Activated T-cell treated with anti-CD3 and anti-CD28 coated beads, Interleukin-2, amount 50 U/mL, for 4 hours (primary cell): ENCODE measurements at regions not wholly inside any gene's neighbourhood (a gene's known extent, or its start where the extent isn't known, plus 50 kb on each side); places are given as distances from the start of the nearest gene placed in this dataset.

Source experiments
- ATAC-seq, 2 donors: fragments of 200-7000 bp; cut with Tn5 transposase; one replicate each; pipeline ENCODE4 v1.10.0; 2021
- DNase-seq: peaks from one replicate; pipeline ENCODE4 v3.0.0-alpha.2; 2020
- H3K27me3 Mint-ChIP-seq: one replicate; pipeline ENCODE4 v1.8.0; 2021; ENCODE audit warnings: low read depth, mixed read lengths
- H3K36me3 Mint-ChIP-seq: one replicate; pipeline ENCODE4 v1.8.0; 2022; ENCODE audit warnings: mixed read lengths; ENCODE audit not compliant: insufficient read depth
- H3K4me1 Mint-ChIP-seq: one replicate; pipeline ENCODE4 v1.8.0; 2021; ENCODE audit warnings: low read depth, mixed read lengths
- H3K4me3 Mint-ChIP-seq: one replicate; pipeline ENCODE4 v1.8.0; 2021; ENCODE audit warnings: mild to moderate bottlenecking, moderate library complexity, mixed read lengths
- H3K9me3 Mint-ChIP-seq: one replicate; pipeline ENCODE4 v1.8.0; 2021; ENCODE audit warnings: mixed read lengths

- H3K9me3 Mint-ChIP-seq = no peaks in the 10 kb centered on the region
- no peaks in the 10 kb centered on the region for H3K36me3 Mint-ChIP-seq
- peaks cover 2% of the 10 kb centered on the region for H3K27me3 Mint-ChIP-seq
- DNase-seq (no peak), ATAC-seq (no peak)
- no peaks in the 10 kb centered on the region for H3K4me1 Mint-ChIP-seq
- no peak overlapping the region for H3K4me3 Mint-ChIP-seq
These were observed 119.5 kb upstream of the LIMCH1 start for GRCh38 chr4:41418444-41418843.

DNA sequence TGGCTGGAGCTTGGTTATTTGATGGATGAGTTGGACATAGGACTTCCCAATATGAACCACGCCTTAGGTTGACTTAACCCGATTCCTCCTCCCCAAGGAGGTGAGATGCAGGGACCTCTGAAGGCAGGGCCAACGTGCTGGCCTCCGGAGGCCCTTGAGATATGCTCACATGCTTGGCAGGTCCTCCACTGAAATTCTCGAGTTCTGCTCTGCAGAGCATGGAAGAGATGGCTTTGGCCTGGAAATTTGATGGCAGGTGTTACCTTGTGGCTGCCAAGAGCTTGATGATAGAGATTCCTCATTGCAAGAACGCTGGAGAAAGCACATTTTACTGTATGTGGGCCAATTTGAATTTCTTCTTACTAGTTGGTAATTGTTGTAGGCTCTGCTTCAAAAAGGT lies 117.4 kb upstream of the LIMCH1 start:
- no peak overlapping the region for H3K4me3 Mint-ChIP-seq
- H3K9me3 Mint-ChIP-seq = peaks cover under 1% of the 10 kb centered on the region
- ATAC-seq = no peak
- H3K27me3 Mint-ChIP-seq = no peaks in the 10 kb centered on the region
- no peaks in the 10 kb centered on the region for H3K36me3 Mint-ChIP-seq
- H3K4me1 Mint-ChIP-seq = no peaks in the 10 kb centered on the region
- DNase-seq = no peak

- H3K36me3 Mint-ChIP-seq = no peaks in the 10 kb centered on the region
- no peak for ATAC-seq
- peaks cover 3% of the 10 kb centered on the region for H3K9me3 Mint-ChIP-seq
- H3K27me3 Mint-ChIP-seq = no peaks in the 10 kb centered on the region
- no peaks in the 10 kb centered on the region for H3K4me1 Mint-ChIP-seq
- no peak for DNase-seq
- H3K4me3 Mint-ChIP-seq = no peak overlapping the region
These were observed 114.8 kb upstream of the LIMCH1 start for GRCh38 chr4:41423117-41423516.

GRCh38 chr4:41424522-41424921 lies 113.4 kb upstream of the LIMCH1 start:
- Mint-ChIP-seq H3K4me1 (no peaks in the 10 kb centered on the region), H3K27me3 (no peaks in the 10 kb centered on the region), H3K4me3 (no peak overlapping the region), H3K36me3 (no peaks in the 10 kb centered on the region), H3K9me3 (peaks cover 3% of the 10 kb centered on the region)
- no peak for ATAC-seq
- DNase-seq = no peak

GRCh38 chr4:41425650-41426049 lies 112.3 kb upstream of the LIMCH1 start:
- no peaks in the 10 kb centered on the region for H3K36me3 Mint-ChIP-seq

DNA sequence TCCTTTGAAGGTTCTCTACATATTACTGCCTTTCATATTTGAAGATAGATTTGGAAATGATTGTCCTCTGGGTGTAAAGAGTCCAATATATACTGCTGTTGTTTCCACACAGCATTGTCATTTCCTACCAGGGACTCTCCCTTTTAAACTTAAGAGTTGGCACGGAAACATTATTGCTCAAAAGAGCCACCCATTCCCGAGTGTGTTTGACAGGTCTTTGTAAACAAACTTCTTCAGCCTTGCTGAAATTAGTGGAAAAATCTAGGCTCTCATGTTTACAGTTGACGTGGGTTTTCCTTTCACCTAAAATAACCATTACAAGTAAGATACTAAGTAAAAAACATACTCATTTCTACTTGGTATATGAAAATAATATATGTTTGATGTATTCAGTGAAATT lies 111.4 kb upstream of the LIMCH1 start:
- peaks cover 3% of the 10 kb centered on the region for H3K9me3 Mint-ChIP-seq
- no peak overlapping the region for H3K4me3 Mint-ChIP-seq
- no peaks in the 10 kb centered on the region for H3K36me3 Mint-ChIP-seq
- DNase-seq = no peak
- no peaks in the 10 kb centered on the region for H3K27me3 Mint-ChIP-seq
- no peaks in the 10 kb centered on the region for H3K4me1 Mint-ChIP-seq
- ATAC-seq = no peak

More at GRCh38 chr4:41425650-41426049, 112.3 kb upstream of the LIMCH1 start:
- H3K9me3 Mint-ChIP-seq = peaks cover 3% of the 10 kb centered on the region
- no peak overlapping the region for H3K4me3 Mint-ChIP-seq
- H3K27me3 Mint-ChIP-seq = no peaks in the 10 kb centered on the region
- ATAC-seq (no peak), DNase-seq (no peak)
- no peaks in the 10 kb centered on the region for H3K4me1 Mint-ChIP-seq

GRCh38 chr4:41427306-41427882 lies 110.6 kb upstream of the LIMCH1 start:
- Mint-ChIP-seq H3K27me3 (no peaks in the 10 kb centered on the region), H3K4me1 (no peaks in the 10 kb centered on the region), H3K9me3 (peaks cover 3% of the 10 kb centered on the region), H3K4me3 (no peak overlapping the region), H3K36me3 (no peaks in the 10 kb centered on the region)
- ATAC-seq = no peak
- no peak for DNase-seq

DNA sequence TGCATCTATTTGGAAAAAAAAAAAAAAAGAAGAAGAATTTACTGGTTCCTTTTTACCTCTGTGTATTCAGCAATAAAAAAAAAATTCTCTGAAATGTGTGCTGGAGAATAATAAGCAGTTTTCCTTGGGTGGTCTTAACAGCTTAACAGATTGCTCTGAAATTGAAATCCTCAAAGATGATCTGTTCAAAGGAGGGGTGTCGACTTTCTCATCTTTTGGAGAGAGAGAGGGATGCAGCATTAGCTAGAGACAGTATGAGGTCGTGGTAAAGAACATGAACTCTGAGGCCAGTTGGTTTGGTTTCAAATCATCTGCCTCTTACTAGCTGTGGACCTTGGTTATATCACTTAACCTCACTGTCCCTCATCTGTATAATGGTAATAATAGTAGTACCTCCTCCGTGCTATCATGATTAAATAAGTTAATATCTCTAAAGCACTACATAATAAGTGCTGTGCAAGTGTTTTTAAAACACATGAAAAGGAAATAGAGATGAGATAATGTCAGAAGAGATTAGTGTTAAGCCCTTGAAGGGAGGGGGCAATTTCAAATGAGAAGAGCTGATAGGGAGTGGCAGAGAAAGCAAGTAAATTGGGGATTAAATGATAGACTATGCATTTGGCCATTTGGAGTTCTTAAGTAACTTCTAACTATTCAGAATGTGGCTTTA lies 109.9 kb upstream of the LIMCH1 start:
- no peaks in the 10 kb centered on the region for H3K36me3 Mint-ChIP-seq
- ATAC-seq (no peak), DNase-seq (no peak)
- peaks cover 3% of the 10 kb centered on the region for H3K9me3 Mint-ChIP-seq
- no peaks in the 10 kb centered on the region for H3K27me3 Mint-ChIP-seq
- H3K4me3 Mint-ChIP-seq = no peak overlapping the region
- no peaks in the 10 kb centered on the region for H3K4me1 Mint-ChIP-seq

DNA sequence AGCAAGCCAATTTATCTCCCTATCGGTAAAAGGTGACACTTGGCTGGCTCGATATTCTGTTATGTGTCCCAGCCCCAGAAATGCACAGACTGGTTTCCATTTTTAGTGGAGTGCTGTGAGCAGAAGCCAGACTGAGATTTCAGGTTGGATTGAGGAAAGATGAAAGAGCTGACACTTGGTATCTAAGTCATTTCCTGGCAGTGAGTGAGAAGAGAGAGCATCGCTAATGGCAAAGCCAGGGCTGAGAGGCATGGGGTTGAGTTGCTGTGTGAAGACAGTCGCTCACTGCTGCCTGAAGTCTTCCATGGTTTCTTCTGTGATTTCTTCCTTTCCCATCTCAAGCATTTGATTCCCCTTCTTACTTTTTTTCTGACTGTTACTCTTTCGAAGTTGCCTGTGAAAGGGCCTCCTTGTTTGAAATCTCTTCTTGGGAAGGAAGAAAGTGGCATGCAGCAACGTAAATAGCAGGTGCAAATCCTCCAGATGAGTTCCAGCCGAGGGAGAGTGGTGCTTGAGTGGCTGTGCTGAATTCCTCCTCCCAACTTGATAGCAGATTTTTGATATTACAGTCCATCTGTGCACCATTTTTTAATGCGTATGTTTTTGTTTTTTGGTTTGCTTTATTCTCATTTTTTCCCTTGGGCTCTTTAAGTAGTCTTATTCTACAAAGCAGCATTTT lies 109.2 kb upstream of the LIMCH1 start:
- H3K36me3 Mint-ChIP-seq = no peaks in the 10 kb centered on the region
- H3K9me3 Mint-ChIP-seq = peaks cover 3% of the 10 kb centered on the region
- no peak for DNase-seq
- H3K4me1 Mint-ChIP-seq = no peaks in the 10 kb centered on the region
- H3K27me3 Mint-ChIP-seq = no peaks in the 10 kb centered on the region
- ATAC-seq = no peak
- no peak overlapping the region for H3K4me3 Mint-ChIP-seq

DNA sequence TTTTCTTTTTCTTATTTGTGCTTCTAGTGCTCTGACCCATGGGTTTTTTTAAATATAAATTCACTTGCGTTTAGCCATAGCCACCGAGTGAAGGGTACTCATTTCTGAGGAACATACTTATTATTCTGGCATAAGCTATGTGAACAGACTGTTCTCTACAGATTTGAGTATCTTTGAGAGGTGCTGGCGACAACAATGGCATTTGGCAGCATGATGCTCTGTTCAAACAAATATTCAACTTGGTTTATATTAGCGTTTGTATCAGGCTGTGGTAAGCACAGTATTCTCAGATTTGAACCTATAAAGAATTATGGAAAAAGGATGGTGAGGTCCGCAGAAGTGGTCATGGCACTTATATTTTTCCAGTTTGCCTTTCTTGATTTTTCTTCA lies 108.7 kb upstream of the LIMCH1 start:
- Mint-ChIP-seq H3K36me3 (no peaks in the 10 kb centered on the region), H3K4me3 (no peak overlapping the region), H3K9me3 (peaks cover 3% of the 10 kb centered on the region), H3K27me3 (no peaks in the 10 kb centered on the region), H3K4me1 (no peaks in the 10 kb centered on the region)
- ATAC-seq (no peak), DNase-seq (no peak)

DNA sequence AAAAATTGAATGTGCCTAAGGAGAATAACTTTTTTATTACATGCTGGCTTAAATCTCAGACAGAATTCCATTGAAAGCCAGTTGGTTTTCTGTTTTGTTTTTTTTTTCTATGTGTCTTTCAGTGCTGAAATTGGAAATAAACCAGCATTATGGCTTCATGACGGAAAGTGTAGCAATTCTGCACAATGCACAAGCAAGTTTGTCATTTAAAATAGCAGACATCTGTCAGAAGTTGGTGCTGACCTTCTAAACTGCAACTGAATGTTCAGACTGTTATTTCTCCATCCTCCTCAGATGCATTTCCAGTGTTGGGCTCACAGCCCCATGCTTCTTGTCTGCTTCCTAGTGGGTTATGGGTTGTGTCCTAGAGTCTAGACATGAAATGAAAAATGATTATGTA lies 107.2 kb upstream of the LIMCH1 start:
- DNase-seq (no peak), ATAC-seq (no peak)
- Mint-ChIP-seq H3K27me3 (no peaks in the 10 kb centered on the region), H3K4me3 (no peak overlapping the region), H3K9me3 (peaks cover under 1% of the 10 kb centered on the region), H3K36me3 (no peaks in the 10 kb centered on the region), H3K4me1 (no peaks in the 10 kb centered on the region)

- H3K27me3 Mint-ChIP-seq = no peaks in the 10 kb centered on the region
- H3K4me3 Mint-ChIP-seq = no peak overlapping the region
- H3K4me1 Mint-ChIP-seq = no peaks in the 10 kb centered on the region
- ATAC-seq (no peak), DNase-seq (no peak)
- no peaks in the 10 kb centered on the region for H3K9me3 Mint-ChIP-seq
- H3K36me3 Mint-ChIP-seq = no peaks in the 10 kb centered on the region
These were observed 106.7 kb upstream of the LIMCH1 start for GRCh38 chr4:41431276-41431675.

GRCh38 chr4:41432219-41432618 lies 105.7 kb upstream of the LIMCH1 start:
- no peaks in the 10 kb centered on the region for H3K9me3 Mint-ChIP-seq

DNA sequence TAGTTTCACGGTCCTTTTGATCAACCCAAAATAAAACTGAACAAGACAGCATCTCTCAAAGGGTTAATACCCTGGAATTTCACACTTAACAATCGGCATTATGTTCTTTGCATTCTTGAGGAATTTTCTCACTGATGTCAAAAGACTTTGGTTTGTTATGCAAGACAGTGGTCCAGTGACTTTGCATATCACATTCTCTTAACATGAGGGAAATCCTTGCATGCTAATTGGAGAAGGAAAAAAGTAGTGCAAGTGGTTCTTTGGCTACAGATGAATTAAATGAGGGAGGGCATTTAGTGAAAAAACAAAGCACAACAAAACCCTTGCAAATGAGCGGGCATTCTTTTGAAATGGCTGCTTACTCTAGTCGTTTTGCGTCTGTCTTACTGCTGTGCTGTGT lies 105.1 kb upstream of the LIMCH1 start:
- Mint-ChIP-seq H3K27me3 (no peaks in the 10 kb centered on the region), H3K9me3 (no peaks in the 10 kb centered on the region), H3K4me3 (no peak overlapping the region), H3K36me3 (no peaks in the 10 kb centered on the region), H3K4me1 (no peaks in the 10 kb centered on the region)
- no peak for ATAC-seq
- DNase-seq = no peak

More at GRCh38 chr4:41432219-41432618, 105.7 kb upstream of the LIMCH1 start:
- no peaks in the 10 kb centered on the region for H3K27me3 Mint-ChIP-seq
- H3K4me3 Mint-ChIP-seq = no peak overlapping the region
- no peak for DNase-seq
- no peak for ATAC-seq
- no peaks in the 10 kb centered on the region for H3K36me3 Mint-ChIP-seq
- no peaks in the 10 kb centered on the region for H3K4me1 Mint-ChIP-seq

DNA sequence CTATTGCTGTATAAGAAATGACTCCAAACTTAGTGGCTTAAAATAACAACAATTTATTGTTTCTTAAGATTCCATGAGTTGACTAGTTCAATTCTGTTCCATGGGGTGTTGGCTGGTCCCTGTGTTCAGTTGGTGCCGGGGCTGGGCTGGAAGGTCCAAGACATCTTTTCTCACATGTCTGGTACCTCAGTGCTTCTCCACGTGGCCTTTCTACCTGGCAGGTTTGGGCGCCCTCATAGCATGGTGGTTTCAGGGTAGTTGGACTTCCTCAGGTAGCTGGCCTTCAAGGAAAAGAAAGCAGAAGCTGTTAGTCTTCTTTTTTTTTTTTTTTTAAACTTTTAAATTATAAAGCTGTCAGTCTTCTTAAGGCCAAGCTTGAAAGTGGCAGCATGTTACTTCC lies 104.6 kb upstream of the LIMCH1 start:
- Mint-ChIP-seq H3K4me3 (no peak overlapping the region), H3K4me1 (no peaks in the 10 kb centered on the region), H3K27me3 (no peaks in the 10 kb centered on the region), H3K9me3 (no peaks in the 10 kb centered on the region), H3K36me3 (no peaks in the 10 kb centered on the region)
- ATAC-seq (no peak), DNase-seq (no peak)
